Medulla oblongata (tissue), 1 donor: ENCODE measurements at regions not wholly inside any gene's neighbourhood (a gene's known extent, or its start where the extent isn't known, plus 50 kb on each side); places are given as distances from the start of the nearest gene placed in this dataset.
A peak's percentile ranks its signal among the peaks of the same experiment; 100 is the strongest.

Experiments
- DNase-seq: peaks from one replicate; pipeline ENCODE4 v3.0.0-alpha.2; 2015; ENCODE audit errors: extremely low spot score

- no peak for DNase-seq
These were observed 497.5 kb upstream of the IGFBP7 start for GRCh38 chr4:57607566-57608180.

- DNase-seq, result no peak
These were observed 495.2 kb upstream of the IGFBP7 start for GRCh38 chr4:57605376-57605775.

GRCh38 chr4:57602141-57602540 is 492.0 kb upstream of the IGFBP7 start:
- no peak for DNase-seq

GRCh38 chr4:57591073-57591472 is 480.9 kb upstream of the IGFBP7 start:
- no peak for DNase-seq

- DNase-seq, result no peak
These were observed 478.4 kb upstream of the IGFBP7 start for GRCh38 chr4:57588557-57588956.

- no peak for DNase-seq
These were observed 470.8 kb upstream of the IGFBP7 start for GRCh38 chr4:57580710-57581599.

- no peak for DNase-seq
These were observed 465.2 kb upstream of the IGFBP7 start for GRCh38 chr4:57575426-57575825.

- no peak for DNase-seq
These were observed 444.4 kb upstream of the IGFBP7 start for GRCh38 chr4:57554556-57555092.

GRCh38 chr4:57553728-57554127 is 443.5 kb upstream of the IGFBP7 start:
- no peak for DNase-seq

GRCh38 chr4:57550198-57550597 is 440.0 kb upstream of the IGFBP7 start:
- no peak for DNase-seq

GRCh38 chr4:57548856-57549255 is 438.7 kb upstream of the IGFBP7 start:
- DNase-seq, result no peak

- DNase-seq, result no peak
These were observed 434.8 kb upstream of the IGFBP7 start for GRCh38 chr4:57544811-57545654.

GRCh38 chr4:57504797-57505530 is 394.8 kb upstream of the IGFBP7 start:
- no peak for DNase-seq

GRCh38 chr4:57504139-57504538 is 394.0 kb upstream of the IGFBP7 start:
- DNase-seq, result no peak

GRCh38 chr4:57501720-57502119 is 391.5 kb upstream of the IGFBP7 start:
- DNase-seq, result peak; percentile 32

- no peak for DNase-seq
These were observed 389.6 kb upstream of the IGFBP7 start for GRCh38 chr4:57499786-57500185.

- no peak for DNase-seq
These were observed 388.1 kb upstream of the IGFBP7 start for GRCh38 chr4:57498251-57498650.

GRCh38 chr4:57496697-57497471 is 386.7 kb upstream of the IGFBP7 start:
- peak; percentile 22 for DNase-seq

GRCh38 chr4:57494821-57495220 is 384.6 kb upstream of the IGFBP7 start:
- no peak for DNase-seq

- no peak for DNase-seq
These were observed 382.2 kb upstream of the IGFBP7 start for GRCh38 chr4:57492251-57492878.
